ENCODE measurements at regions not wholly inside any gene's neighbourhood (a gene's known extent, or its start where the extent isn't known, plus 50 kb on each side); places are given as distances from the start of the nearest gene placed in this dataset.

- H3K27ac ChIP-seq (replicated peaks), result no peak overlapping the region
- no peak overlapping the region for H3K4me3 ChIP-seq (replicated peaks; ENCODE audit: insufficient read depth, low read length)
- TF ChIP-seq REST (IDR thresholded peaks at IDR 0.05; ENCODE audit: insufficient replicate concordance, low read depth), result no peak
- no peak for TF ChIP-seq CTCF (IDR thresholded peaks at IDR 0.05; ENCODE audit: insufficient read depth, low read length)
- no peak for TF ChIP-seq GABPA (IDR thresholded peaks at IDR 0.05; ENCODE audit: low read depth)
- DNase-seq (ENCODE audit: low read depth in 1 of 2, low spot score in 1 of 2), result no peak
- H3K27me3 ChIP-seq (ENCODE audit: insufficient read depth, poor library complexity, severe bottlenecking), result no peaks in the 10 kb centered on the region
These were observed 215.8 kb downstream of the NDUFA10 start for GRCh38 chr2:239809391-239809790.

- no peak for DNase-seq (ENCODE audit: low read depth in 1 of 2, low spot score in 1 of 2)
- H3K4me3 ChIP-seq (replicated peaks; ENCODE audit: insufficient read depth, low read length), result no peak overlapping the region
- H3K27ac ChIP-seq (replicated peaks), result no peak overlapping the region
- H3K27me3 ChIP-seq (ENCODE audit: insufficient read depth, poor library complexity, severe bottlenecking), result no peaks in the 10 kb centered on the region
- no peak for TF ChIP-seq CTCF (IDR thresholded peaks at IDR 0.05; ENCODE audit: insufficient read depth, low read length)
- TF ChIP-seq SPI1 (IDR thresholded peaks at IDR 0.05; ENCODE audit: borderline replicate concordance, low read depth), result no peak
- TF ChIP-seq GABPA (IDR thresholded peaks at IDR 0.05; ENCODE audit: low read depth), result no peak
- no peak for TF ChIP-seq REST (IDR thresholded peaks at IDR 0.05; ENCODE audit: insufficient replicate concordance, low read depth)
These were observed 217.6 kb downstream of the NDUFA10 start for GRCh38 chr2:239807568-239807967.

GRCh38 chr2:239806758-239807434, 218.2 kb downstream of the NDUFA10 start:
- Histone ChIP-seq H3K27me3 (ENCODE audit: insufficient read depth, poor library complexity, severe bottlenecking) (no peaks in the 10 kb centered on the region), H3K27ac (replicated peaks) (no peak overlapping the region), H3K4me3 (replicated peaks; ENCODE audit: insufficient read depth, low read length) (no peak overlapping the region)
- no peak for DNase-seq (ENCODE audit: low read depth in 1 of 2, low spot score in 1 of 2)
- TF ChIP-seq GABPA (IDR thresholded peaks at IDR 0.05; ENCODE audit: low read depth), result no peak
- TF ChIP-seq POLR2AphosphoS5 (IDR thresholded peaks at IDR 0.05; ENCODE audit: low read depth), result no peak
- TF ChIP-seq CTCF (IDR thresholded peaks at IDR 0.05; ENCODE audit: insufficient read depth, low read length), result no peak
- no peak for TF ChIP-seq REST (IDR thresholded peaks at IDR 0.05; ENCODE audit: insufficient replicate concordance, low read depth)
- TF ChIP-seq SPI1 (IDR thresholded peaks at IDR 0.05; ENCODE audit: borderline replicate concordance, low read depth), result no peak
